Head of caudate nucleus (tissue), 42 donors: ENCODE measurements at regions not wholly inside any gene's neighbourhood (a gene's known extent, or its start where the extent isn't known, plus 50 kb on each side); places are given as distances from the start of the nearest gene placed in this dataset.

Experiments
- DNase-seq, 42 donors: peaks; one replicate each; pipeline versions ENCODE4 v3.0.0 to v3.0.0-alpha.2; 2020 to 2021; ENCODE audit warnings: mixed read lengths in 7 of 42
- intact Hi-C: fragments of 100-400 bp; cut with DNase I; formaldehyde crosslinking; loops from one replicate; pipeline ENCODE4 v1.15.0; 2022

DNA sequence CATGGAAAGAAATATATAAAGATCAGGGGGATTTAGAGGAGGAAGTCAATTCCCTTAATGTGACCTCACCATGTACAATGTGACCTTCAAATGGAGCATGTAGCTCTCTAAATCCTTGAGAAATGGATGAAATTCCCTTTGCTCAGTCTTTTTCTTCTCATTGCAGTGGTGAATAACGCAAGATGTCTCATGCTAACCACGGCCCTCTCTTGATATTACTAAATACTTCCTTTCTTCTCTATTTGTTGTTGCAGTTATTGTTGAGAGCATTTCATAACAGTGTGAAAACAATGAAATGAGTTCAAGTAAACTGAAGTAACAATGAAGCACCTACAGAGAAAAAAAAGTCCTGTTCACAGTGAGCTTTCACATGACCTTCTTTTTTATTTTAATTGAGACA, 55.6 kb downstream of the ZNF281 start:
- DNase-seq, result no peak
- intact Hi-C loops, result no loop called here

DNA sequence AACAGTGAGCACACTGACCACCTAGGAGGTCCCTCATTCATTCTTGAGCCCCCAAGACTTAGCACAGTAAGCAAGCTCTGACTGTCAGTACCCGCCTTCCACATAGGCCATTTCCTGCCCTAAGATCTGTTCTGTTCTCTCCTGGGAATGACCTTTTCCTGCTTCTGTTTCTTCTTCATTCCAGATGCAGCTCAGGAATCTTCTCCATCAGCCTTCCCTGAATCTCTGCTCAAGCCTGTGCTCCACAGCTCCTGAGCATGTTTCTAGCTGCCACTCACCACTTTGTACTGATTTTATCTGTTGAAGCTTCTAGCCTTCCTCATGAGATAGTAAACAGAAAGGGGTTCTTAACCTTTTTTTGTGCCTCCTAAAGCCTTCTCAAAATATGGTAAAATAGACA, 56.6 kb downstream of the ZNF281 start:
- intact Hi-C loops, result no loop called here
- DNase-seq, result no peak

DNA sequence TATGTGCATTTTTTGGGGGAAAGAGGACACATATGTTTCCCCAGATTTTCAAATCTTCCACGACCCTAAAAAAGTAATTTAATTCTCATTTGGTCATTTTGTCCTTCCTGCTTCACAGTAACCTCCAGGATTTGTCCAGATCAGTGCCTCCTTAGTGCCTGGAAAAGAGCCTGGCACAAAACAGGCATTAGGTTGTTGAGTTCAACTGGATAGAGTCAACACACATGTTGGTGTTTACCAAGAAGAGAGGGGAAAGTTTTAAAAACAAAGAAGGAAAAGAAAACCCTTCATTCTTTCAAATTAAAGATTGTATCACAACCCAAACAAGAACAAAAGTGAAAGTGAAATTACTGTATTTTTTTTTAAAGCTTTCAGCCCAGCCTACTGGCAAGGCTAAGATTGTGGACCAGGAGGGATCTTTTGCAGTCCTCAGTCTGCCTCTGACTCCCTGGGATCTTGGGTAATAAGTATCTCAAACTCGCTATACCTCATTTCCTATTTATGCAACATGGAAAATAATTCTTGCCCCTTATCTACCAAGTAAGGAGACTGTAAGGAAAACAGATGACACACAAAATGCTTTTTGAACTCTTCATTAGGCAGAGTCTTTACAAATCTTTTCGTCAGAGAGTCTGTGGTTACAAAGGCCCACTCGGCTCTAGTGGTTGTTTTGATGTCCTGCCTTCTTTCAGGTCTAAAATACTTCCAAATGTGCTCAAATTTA, 57.8 kb downstream of the ZNF281 start:
- intact Hi-C loops, result no loop called here
- DNase-seq, result no peak

DNA sequence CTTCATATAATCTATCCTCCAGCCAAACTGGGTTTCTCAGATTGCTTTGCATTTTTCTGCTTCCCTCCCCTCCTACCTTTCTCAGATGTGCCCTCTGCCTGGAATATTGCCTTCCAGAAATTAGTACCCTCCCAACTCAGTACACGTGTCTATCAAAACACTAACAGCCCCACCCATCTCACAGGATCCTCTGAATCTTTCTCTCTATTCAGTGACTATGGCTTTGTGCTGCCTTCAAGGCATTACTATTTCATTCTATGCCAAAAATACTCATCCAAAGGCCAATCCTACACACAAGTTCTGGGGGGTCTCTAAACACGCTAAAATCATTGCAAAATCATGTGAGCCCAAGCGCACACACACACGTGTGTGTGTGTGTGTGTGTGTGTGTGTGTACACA, 58.4 kb downstream of the ZNF281 start:
- no peak for DNase-seq
- intact Hi-C loops, result no loop called here

DNA sequence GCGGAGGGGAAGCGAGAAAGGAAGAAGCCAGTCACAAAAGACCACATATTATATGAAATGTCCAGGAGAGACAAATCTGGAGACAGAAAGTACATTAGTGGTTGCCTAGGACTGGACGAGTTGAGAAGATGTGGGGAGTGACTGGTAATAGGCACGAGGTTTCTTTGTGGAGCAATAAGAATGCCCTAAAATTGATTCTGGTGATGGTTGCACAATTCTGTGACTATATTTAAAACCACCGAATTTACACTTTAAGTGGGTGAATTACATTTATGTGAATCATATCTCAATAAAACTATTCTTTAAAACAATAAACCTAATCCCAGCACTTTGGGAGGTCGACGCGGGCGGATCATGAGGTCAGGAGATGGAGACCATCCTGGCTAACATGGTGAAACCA, 63.1 kb downstream of the ZNF281 start:
- intact Hi-C loops, result no loop called here
- DNase-seq, result no peak

DNA sequence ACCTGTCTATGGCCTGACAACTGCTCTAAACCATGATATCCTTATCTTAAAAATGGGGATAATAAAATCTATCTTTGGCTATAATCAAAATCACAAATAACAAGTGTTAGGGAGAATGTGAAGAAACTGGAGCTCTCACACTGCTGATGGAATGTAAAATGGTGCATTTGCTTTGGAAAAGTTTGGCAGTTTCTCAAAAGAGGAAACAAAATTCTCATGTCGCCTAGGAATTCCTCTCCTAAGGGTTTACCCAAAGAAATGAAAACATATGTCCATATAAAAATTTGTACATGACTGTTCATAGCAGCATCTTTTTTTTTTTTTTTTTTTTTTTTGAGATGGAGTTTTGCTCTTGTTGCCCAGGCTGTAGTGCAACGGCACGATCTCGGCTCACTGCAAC, 64.3 kb downstream of the ZNF281 start:
- no peak for DNase-seq
- intact Hi-C loops, result no loop called here

DNA sequence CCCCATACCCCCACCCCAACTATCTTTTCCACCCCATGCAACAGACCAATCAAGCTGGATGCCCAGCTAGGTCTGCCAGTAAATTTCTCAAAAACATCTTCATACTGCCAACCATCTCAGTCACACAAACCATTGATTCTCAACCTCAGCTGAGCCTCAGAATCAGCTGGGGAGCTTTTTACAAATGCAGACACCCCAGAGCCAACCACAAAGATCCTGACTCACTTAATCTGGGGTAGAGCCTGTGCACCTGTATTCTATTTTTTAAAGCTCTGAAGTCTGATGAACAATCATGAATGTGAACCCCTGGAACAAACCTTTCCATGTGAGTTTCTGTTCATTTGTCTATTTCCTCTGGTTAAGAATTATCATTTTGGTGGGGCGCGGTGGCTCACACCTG, 66.0 kb downstream of the ZNF281 start:
- no peak for DNase-seq
- intact Hi-C loops, result no loop called here

DNA sequence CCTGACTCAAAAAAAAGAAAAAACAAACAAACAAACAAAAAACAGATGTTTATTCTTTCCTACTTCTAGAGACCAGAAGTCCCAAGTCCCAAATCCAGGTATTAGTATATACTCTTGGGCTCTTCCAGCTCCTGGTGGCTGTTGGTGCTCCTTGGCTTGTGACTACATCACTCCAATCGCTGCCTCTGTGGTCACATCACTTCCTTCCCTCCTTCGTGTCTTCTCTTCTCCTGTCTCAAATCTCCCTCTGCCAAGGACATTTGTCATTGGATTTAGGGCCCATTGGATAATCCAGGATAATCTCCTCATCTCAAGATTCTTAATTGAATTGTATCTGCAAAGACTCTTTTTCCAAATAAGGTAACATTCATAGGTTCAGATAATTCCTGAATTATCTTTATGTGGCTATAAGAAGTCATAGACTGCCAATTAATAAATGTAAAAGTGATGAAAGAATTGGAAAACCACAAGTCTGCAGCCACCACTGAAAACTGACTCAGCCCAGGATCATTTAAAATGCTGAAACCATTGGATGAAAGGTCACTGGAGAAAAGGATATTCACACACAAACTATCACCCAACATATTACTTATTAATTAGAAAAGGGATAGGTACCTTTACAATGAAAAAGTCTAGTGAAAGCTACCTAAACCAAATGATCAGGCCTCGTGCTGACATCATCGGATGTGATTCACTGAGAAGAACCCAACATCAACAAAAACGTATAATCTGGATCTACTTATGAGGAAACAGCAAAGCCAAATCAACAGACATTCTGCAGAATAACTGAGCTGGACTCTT, 67.1 kb downstream of the ZNF281 start:
- intact Hi-C loops, result no loop called here
- DNase-seq, result no peak

DNA sequence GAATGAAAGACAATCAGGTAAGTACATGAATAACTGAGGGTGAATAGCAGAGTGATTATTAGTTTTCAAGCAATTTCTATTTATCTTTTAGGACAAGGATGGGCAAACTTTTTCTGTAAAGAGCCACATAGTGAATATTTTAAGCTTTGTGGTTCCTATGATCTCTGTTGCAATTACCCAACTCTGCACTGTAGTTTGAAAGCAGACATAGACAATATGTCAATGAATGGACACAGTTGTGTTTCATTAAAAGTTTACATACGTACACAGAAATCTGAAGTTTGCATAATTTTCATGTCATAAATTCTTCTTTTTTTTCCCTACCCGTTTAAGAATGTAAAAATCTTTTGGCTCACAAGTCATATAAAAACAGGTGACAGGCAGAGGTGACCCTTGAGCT, 71.4 kb downstream of the ZNF281 start:
- DNase-seq, result no peak
- intact Hi-C loops, result no loop called here

DNA sequence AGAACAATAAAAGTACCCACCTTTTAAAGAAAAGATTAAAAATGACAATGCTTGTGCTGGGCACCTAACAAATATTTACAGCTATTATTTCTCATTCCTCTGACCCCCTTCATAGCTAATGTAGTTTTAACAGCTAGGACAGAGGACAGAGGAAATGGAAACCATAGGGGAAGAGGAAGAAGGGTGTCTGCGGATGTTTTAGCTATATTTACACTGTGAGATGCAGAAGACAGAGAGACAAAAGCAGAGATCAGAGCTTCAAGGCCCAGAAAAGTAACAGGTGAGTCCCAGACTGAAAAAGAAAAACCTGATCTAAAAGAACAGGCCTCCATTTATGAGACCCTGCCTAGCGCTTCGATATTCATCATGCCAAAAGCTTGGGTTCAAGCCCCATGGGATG, 72.0 kb downstream of the ZNF281 start:
- DNase-seq, result no peak
- intact Hi-C loops, result no loop called here

DNA sequence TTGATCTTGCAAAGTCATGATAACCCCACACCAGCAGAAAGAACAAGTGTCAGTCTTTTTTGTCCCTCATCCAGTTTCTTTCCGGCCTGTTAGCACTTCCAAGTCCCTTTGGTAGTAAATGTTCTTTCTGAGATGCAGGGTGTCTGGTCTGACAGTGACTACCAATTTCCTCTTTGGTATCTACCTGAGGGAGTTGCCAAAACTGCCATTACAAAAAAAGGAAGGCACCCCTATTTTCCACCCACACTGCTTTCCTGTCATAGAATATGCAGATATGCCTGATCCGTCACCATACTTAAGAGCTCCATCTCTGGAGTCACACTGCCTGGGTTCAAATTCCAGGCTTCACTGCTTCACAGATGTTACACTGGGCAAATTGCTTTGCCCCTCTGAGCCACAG, 72.4 kb downstream of the ZNF281 start:
- intact Hi-C loops, result no loop called here
- peak in 1 of 42 donors; percentile 34 for DNase-seq

DNA sequence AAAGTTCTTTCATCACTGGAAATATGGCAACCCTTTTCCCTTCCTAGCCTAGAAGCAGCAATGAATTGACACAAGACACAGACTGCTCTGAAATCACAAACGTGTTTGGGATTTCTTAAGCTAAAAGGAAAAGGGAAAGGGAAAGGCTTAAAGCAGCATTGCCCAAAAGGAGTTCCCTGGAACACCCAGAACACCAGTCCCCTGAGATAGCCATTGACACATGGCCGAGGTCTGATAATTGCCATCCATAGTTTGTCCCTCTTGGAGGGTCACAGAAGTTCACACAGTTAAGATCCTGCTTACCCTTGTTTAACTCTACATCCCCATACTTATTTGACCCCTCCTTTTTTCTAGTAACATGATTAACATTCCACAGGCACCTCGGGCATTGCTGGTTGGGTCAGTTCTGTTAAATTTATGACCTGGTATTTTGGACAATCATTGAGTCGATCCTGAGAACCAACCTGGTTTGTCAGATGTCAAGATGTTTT, 72.9 kb downstream of the ZNF281 start:
- intact Hi-C loops, result no loop called here
- no peak for DNase-seq

DNA sequence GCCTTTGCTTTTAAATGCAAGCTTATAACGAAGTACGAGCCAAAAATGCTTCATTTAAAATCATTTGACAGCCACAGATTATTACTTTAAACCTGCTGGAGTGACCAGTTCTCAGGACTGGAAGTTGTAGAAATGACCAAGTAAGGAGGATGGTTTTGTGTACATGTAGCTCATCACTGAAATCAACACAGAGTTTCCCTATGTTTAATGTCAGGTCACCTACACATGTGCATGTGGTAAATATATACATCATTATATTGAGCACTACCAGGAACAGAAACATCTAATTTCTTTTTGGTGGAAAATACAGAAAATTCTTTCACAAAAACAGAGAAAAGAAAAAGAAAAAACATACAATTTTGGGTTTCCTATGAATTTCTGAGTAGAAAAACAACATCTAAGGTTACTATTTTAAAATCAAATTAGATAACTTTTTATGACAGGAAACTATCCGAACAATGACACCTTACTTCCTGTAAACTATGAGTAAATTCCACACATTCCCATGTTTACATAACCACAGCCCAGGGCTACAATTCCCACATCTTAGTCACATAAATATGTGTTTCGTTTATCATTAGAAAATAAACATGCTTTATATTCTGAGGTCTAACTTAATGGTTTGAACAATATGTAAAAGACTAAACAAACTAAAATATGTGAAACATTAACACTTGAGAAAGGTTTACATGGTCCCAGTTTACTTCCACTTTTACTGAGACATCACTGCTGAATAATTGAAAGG, 73.6 kb downstream of the ZNF281 start:
- DNase-seq, result no peak
- intact Hi-C loops, result no loop called here

DNA sequence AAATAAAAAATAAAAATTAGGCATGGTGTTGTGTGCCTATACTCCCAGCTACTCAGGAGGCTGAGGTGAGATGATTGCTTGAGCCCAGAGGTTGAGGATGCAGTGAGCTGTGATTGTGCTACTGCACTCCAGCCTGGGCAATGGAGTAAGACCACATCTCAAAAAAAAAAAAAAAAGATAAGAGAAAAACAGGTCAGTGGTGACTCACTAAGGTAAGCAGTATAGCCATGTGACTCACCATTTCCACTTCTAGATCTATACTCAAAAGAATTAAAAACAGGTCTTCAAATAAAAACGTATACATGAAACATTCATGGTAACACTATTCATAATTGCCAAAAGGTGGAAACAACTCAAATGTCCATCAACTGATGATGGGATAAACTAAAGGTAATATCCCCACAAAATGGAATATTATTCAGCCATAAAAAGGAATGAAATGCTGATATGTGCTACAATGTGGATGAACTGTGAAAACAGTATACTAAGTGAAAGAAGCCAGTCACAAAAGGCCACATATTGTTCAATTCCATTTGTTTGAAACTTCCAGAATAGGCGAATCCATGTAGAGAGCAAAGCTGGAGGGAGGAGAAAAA, 75.1 kb downstream of the ZNF281 start:
- intact Hi-C loops, result no loop called here
- DNase-seq, result no peak

DNA sequence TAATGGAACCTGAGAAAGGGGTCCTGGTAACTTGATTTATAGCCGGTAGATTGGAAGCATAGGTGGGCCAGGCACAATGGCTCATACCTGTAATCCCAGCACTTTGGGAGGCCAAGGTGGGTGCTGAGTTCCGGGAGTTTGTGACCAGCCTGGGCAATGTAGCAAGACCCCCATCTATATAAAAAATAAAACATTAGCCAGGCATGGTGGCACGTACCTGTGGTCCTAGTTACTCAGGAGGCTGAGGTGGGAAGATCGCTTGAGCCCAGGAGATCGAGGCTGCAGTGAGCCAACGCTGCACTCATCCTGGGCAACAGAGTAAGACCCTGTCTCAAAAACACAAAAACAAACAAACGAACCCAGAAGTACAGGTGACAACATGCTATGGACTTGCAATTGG, 76.5 kb downstream of the ZNF281 start:
- intact Hi-C loops, result no loop called here
- no peak for DNase-seq

DNA sequence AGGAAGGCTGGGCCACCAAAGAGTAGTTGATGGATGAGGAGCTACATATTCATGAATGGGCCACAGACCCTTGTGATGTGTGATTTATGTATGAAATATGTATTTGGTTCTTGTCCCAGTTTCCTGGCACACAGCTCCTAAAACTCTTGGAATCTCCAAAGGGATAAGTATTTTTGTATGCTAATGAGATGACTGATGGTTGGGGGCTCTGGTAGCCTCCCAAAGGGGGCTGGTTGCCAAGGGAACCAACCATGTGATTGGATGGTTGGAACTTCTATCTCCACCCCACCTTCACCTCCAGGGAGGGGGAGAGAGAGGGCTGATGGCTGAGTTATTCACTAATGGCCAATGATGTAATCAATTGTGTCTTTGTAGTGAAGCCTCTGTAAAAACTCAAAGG, 77.1 kb downstream of the ZNF281 start:
- intact Hi-C loops, result no loop called here
- no peak for DNase-seq

DNA sequence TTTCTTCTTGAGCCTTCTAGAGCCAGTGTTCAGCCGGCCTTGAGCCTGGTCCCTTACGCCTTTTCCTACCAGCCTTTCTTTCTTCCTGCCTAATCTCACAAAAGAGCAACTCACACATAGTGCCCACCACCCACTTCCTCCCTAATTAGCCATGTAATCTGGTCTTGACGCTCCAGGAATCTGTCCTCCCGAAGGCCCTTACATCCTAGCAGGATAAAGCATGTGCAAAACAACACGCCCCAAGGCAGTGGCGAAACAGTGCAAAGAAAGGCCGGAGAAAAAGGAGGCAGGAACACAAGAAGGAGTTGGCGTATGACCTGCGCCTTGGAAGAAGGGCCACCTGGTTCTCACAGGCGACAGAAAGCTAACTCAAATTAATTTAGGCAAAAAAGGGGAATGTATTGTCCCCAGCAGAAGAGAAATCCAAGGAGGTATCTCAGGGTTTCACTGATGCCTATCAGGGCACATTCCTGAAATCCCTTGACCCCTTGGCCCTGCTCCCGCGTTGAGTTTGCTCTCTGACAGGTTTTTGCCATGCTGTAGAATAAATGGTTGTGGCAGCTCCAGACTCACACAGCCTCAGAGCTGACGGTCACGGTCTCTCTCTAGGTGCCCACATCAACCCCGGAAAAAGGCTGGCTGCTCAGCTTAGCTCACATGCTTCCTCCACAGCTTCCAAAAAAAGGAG, 79.0 kb downstream of the ZNF281 start:
- intact Hi-C loops, result no loop called here
- DNase-seq, result peak in 3 of 42 donors; percentile 16 to 43 (median 19)

DNA sequence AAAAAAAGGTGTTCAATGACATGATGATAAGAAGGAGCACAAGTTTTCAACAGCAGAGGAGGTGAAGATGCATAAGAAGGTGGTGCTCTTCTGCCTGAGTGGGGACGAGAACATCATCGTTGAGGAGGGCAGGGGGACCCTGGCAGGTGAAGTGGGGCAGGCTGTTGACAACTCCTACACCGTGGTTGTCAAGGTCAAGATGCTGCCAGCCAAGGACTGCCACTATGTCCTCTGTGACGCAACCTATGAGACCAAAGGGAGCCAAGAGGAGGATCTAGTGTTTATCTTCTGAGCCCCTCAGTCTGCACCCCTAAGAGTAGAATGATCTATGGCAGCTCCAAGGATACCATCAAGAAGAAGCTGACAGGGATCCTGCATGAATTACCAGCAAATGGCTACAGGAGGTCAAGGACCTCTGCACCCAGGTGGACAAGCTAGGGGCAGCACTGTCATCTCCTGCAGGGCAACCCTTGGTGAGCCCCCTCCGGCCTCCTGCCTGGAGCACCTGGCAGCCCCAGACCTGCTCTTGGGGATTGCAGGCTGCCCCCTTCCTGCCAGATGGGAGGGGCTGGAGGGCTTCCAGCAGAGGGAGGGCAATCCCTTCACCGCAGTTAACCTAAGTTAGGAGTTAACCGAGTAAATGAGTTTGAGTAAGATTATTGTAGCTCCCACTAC, 80.5 kb downstream of the ZNF281 start:
- intact Hi-C loops, result no loop called here
- no peak for DNase-seq

DNA sequence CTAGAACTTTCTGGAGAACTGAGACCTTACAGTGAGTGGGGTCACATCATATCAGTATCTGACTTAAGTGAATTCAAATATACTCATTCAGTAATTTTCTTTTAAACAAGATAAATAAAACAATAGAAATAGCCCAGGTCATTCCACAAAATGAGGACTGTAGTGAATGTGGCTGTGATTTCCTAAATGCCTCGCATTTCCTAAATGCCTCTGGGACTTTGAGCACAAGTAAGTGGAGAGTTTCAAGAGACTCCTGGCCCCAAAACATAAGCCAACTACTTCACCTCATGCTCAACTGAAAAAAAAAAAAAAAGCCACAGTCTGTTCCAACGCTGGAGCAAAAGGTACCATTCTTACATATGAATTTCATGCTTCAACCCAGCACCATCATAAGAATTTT, 81.5 kb downstream of the ZNF281 start:
- DNase-seq, result no peak
- intact Hi-C loops, result no loop called here
